ENCODE measurements at regions not wholly inside any gene's neighbourhood (a gene's known extent, or its start where the extent isn't known, plus 50 kb on each side); places are given as distances from the start of the nearest gene placed in this dataset.

DNA sequence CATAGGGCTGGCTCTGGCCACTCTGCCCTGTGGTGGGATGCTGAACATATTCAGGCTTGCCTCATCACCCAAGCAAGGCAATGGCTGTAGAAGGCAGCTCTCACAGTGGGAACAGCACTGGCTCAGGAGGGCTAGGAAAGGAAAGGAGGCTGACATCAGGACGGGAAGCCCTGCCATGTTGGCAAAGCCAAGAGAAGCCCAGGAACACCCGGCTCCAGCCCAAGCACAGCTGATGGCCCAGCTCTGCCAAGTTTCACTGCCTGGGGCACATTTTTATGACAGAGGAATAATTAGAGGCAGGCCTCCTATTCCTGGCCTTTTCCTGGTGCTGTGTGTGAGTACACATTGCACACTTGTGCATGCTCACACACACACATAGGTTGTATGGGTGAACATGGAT is 163.6 kb upstream of the SMIM23 start:
- H3K27me3 Mint-ChIP-seq, result peaks cover 0 to 8% (median 5%) of the 10 kb centered on the region in 3 donors
- ATAC-seq (ENCODE audit: low read depth in 2 of 2) (no peak), DNase-seq (no peak)
- no peaks in the 10 kb centered on the region for H3K36me3 Mint-ChIP-seq
- H3K4me3 Mint-ChIP-seq, result no peak overlapping the region
- H3K27ac Mint-ChIP-seq, result no peak overlapping the region
- H3K4me1 Mint-ChIP-seq, result no peaks in the 10 kb centered on the region
- peaks cover 0 to 8% (median 0%) of the 10 kb centered on the region in 7 donors for H3K9me3 Mint-ChIP-seq

DNA sequence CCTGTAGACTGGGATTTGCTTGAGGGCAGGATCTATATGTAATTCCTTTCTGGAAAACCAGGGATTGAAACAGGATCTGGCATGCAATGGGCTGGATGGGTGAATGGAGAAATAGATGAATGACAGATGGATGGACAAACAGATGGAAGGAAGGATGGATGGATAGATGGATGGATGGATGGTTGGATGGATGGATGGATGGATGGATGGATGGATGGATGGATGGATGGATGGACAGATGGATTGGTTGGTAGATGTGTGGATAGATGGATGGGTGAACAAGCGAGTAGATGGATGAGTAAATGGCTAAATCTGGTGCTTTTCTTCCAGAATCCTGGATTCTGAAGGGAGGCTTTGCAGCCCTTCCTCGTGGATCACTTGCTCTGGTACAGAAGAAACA is 162.5 kb upstream of the SMIM23 start:
- Mint-ChIP-seq H3K9me3 (peaks cover 0 to 8% (median 0%) of the 10 kb centered on the region in 7 donors), H3K4me3 (no peak overlapping the region), H3K36me3 (no peaks in the 10 kb centered on the region), H3K27me3 (peaks cover 5 to 11% (median 7%) of the 10 kb centered on the region in 3 donors), H3K27ac (peak overlapping the region in 1 of 6 donors; percentile 21), H3K4me1 (no peaks in the 10 kb centered on the region)
- DNase-seq, result no peak
- ATAC-seq (ENCODE audit: low read depth in 2 of 2), result no peak

DNA sequence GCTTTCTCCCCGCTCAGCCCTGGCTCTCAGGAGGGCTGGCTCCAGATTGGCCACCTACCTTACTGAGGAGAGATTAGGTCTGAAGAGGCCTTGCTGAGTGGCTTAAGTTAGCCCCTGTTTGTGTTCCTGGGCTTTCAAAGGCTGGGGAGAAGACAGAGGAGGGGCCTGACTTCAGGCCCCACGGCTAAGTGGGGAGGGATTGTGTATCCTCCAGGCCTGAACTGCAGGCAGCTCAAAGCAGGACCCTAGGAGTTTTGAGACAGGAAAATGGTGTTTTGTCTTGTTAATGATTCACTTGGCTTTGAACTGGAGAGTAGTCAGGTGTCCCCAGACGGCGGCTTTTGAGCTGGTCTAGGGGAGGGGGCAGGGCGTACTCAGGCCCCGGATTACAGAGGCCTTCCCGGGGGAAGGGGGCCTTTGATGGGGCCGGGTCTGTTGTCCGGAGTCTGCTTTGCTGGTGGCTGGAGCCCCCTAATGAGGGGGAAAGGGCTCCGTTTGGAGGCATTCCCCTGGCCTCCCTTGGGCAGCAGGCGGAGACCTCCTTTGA is 162.0 kb upstream of the SMIM23 start:
- Mint-ChIP-seq H3K27me3 (peaks cover 10 to 16% (median 12%) of the 10 kb centered on the region in 3 donors), H3K4me3 (no peak overlapping the region), H3K27ac (peak overlapping the region in 1 of 6 donors; percentile 21), H3K9me3 (peaks cover 0 to 8% (median 0%) of the 10 kb centered on the region in 7 donors), H3K4me1 (peaks cover 0 to 3% (median 0%) of the 10 kb centered on the region in 3 donors), H3K36me3 (no peaks in the 10 kb centered on the region)
- DNase-seq, result no peak
- no peak for ATAC-seq (ENCODE audit: low read depth in 2 of 2)

DNA sequence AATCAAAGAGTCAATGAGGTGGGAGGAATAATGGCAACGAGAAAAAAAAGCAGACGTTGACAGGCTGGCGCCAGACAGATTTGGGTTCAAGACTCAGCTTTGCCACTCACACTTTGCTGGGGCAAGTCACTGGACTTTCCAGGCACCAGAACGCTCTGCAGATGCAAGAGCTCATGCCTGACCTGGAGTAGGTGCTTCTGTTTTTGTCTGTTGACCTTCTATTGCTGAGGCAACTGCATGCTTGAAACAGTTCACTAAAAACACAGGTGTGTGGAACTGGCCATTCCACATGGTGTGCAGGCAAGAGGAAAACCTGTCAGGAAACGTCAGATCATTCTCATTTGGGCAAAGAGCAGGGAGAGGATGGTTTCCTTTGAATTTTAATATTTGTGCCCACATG is 161.2 kb upstream of the SMIM23 start:
- Mint-ChIP-seq H3K4me1 (peaks cover 0 to 3% (median 0%) of the 10 kb centered on the region in 3 donors), H3K4me3 (no peak overlapping the region), H3K27ac (no peak overlapping the region), H3K27me3 (peaks cover 14 to 24% (median 20%) of the 10 kb centered on the region in 3 donors), H3K36me3 (no peaks in the 10 kb centered on the region), H3K9me3 (peaks cover 0 to 8% (median 0%) of the 10 kb centered on the region in 7 donors)
- no peak for DNase-seq
- no peak for ATAC-seq (ENCODE audit: low read depth in 2 of 2)

DNA sequence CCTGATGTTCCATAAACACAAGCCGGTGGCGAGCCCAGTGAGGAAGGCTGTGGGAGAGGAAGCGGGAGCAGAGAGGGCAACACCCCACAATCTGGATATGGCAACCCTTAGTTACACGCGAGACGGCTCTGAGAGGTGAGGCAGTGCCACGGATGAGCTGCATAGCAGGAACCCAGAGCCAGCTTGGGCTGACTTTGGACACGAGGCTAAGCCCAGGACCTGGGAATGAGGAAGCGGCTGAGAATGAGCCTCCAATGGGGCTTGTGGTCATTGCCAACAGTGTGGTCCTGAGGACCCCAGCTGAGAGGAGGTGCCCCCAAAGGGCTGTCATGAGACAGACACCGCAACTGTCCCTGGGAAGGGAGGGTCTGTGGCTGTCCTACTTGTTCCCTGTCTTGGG is 160.0 kb upstream of the SMIM23 start:
- peaks cover 10 to 33% (median 30%) of the 10 kb centered on the region in 3 donors for H3K27me3 Mint-ChIP-seq
- ATAC-seq (ENCODE audit: low read depth in 2 of 2), result no peak
- no peak for DNase-seq
- no peak overlapping the region for H3K4me3 Mint-ChIP-seq
- peaks cover 0 to 3% (median 0%) of the 10 kb centered on the region in 3 donors for H3K4me1 Mint-ChIP-seq
- H3K9me3 Mint-ChIP-seq, result peaks cover 0 to 8% (median 0%) of the 10 kb centered on the region in 7 donors
- H3K27ac Mint-ChIP-seq, result no peak overlapping the region
- no peaks in the 10 kb centered on the region for H3K36me3 Mint-ChIP-seq

DNA sequence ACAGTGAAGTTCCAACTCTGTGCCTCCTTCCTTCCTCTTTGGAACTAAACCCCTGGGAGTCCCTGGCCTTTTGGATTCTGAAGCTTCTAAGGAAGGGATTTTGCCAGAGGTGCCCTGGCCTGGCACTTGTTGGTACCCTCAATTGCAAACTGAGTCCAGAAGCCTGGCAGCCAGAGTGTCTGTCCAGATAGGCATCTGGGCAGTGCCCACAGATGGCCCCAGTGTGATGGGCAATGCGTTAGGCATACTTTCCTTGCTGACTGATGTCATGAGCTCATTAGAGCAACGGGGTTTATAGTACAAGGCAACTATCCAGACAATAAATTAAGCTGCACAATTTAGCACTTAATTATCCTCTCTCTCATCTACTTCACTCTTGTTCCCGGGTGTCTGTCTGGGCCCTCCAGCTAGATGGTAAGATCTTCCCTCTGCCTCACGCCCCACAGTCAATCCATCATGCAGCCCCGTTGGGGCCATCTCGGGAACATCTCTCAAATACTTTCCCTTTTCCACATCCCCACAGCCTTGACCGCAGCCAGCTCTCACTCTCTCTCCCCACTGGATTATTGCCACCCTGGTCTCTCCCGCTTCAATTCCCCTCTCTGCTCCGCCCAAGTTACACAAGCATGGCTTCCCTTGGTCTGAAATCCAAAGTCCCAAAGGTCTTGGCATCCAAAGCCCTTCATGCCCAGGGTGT is 157.5 kb upstream of the SMIM23 start:
- ATAC-seq (ENCODE audit: low read depth in 2 of 2) (no peak), DNase-seq (no peak)
- no peak overlapping the region for H3K27ac Mint-ChIP-seq
- peaks cover 17 to 38% (median 37%) of the 10 kb centered on the region in 3 donors for H3K27me3 Mint-ChIP-seq
- H3K4me3 Mint-ChIP-seq, result peak overlapping the region in 1 of 8 donors; percentile 6
- H3K36me3 Mint-ChIP-seq, result no peaks in the 10 kb centered on the region
- H3K9me3 Mint-ChIP-seq, result no peaks in the 10 kb centered on the region
- H3K4me1 Mint-ChIP-seq, result peaks cover 0 to 5% (median 3%) of the 10 kb centered on the region in 3 donors

DNA sequence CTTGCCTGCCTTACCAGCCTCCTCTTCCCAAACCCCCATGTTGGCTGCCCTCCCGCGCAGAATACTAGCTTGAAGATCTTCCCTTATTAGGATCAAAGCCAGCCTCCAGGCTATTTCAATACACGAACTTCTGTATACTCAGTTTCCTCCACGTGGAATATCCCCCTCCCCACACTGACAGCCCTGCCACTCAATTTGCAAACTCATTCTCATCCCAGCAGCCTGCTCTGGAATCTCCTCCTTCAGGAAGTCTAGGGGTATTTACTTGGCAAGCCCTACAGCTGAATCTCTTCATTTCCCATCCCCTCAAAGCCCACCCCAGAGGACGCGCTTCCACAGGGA is 157.0 kb upstream of the SMIM23 start:
- Mint-ChIP-seq H3K9me3 (no peaks in the 10 kb centered on the region), H3K27ac (peak overlapping the region in 1 of 6 donors; percentile 25), H3K4me1 (peaks cover 0 to 9% (median 7%) of the 10 kb centered on the region in 3 donors), H3K4me3 (no peak overlapping the region), H3K36me3 (no peaks in the 10 kb centered on the region), H3K27me3 (peaks cover 17 to 38% (median 34%) of the 10 kb centered on the region in 3 donors)
- ATAC-seq (ENCODE audit: low read depth in 2 of 2) (no peak), DNase-seq (no peak)

DNA sequence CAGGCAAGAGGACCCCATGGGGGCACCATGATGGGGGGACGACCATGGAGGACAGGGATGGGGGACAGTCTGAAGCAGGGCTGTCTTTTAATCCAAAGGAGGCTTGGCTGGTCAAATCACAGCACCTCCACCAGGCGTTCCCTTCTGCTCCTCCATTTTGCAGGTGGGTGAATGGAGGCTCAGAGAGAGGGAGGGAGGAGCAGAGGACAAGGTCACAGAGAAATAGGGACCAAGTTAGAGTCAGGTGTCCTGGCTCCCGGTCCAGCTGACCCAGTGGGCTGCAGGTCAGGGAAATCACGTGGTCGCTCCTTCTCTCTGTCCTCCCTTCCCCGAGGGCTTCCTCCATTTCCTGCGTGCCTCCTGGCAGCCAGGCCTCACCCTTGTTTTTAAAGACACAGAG is 156.4 kb upstream of the SMIM23 start:
- H3K36me3 Mint-ChIP-seq, result no peaks in the 10 kb centered on the region
- ATAC-seq (ENCODE audit: low read depth in 2 of 2) (no peak), DNase-seq (no peak)
- H3K27ac Mint-ChIP-seq, result peak overlapping the region in 1 of 6 donors; percentile 28
- H3K4me3 Mint-ChIP-seq, result no peak overlapping the region
- peaks cover 17 to 38% (median 34%) of the 10 kb centered on the region in 3 donors for H3K27me3 Mint-ChIP-seq
- H3K4me1 Mint-ChIP-seq, result peaks cover 3 to 15% (median 14%) of the 10 kb centered on the region in 3 donors
- no peaks in the 10 kb centered on the region for H3K9me3 Mint-ChIP-seq

DNA sequence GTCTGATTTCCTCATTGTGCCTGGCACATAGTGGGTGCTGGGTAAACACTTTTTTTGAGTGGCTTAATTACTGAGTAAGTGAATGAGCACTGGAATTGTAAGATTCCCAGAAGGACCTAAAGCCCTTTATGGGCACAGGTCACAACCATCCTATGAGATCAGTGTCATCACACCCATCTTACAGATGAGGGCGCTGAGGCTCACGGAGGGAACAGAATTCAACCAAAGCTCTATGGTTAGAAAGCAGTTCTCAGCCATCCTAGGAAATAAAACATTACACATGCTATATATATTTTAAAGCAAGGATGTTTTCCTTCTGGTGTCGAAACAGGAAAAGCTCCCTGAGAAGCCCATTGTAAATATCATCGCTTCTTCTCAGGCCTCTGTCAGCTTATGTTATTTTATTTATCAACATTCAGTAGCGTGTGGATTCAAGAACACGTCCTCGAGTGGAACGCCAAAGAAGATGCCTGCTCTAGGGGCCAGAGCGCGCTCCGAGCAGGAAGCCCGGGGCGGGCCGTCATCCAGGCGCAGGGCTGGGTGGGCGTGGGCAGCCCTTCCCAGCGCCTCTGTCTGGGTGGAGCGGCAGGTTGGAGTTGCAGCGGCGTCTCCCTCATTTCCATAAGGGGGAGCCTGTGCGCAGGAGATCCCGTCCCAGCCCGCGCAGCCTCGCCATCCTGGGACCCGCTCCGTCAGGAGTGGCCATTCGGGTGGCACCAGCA is 155.8 kb upstream of the SMIM23 start:
- H3K4me3 Mint-ChIP-seq, result no peak overlapping the region
- DNase-seq (no peak), ATAC-seq (ENCODE audit: low read depth in 2 of 2) (no peak)
- no peaks in the 10 kb centered on the region for H3K36me3 Mint-ChIP-seq
- H3K27me3 Mint-ChIP-seq, result peaks cover 17 to 38% (median 34%) of the 10 kb centered on the region in 3 donors
- no peaks in the 10 kb centered on the region for H3K9me3 Mint-ChIP-seq
- H3K27ac Mint-ChIP-seq, result no peak overlapping the region
- H3K4me1 Mint-ChIP-seq, result peaks cover 6 to 18% (median 18%) of the 10 kb centered on the region in 3 donors

DNA sequence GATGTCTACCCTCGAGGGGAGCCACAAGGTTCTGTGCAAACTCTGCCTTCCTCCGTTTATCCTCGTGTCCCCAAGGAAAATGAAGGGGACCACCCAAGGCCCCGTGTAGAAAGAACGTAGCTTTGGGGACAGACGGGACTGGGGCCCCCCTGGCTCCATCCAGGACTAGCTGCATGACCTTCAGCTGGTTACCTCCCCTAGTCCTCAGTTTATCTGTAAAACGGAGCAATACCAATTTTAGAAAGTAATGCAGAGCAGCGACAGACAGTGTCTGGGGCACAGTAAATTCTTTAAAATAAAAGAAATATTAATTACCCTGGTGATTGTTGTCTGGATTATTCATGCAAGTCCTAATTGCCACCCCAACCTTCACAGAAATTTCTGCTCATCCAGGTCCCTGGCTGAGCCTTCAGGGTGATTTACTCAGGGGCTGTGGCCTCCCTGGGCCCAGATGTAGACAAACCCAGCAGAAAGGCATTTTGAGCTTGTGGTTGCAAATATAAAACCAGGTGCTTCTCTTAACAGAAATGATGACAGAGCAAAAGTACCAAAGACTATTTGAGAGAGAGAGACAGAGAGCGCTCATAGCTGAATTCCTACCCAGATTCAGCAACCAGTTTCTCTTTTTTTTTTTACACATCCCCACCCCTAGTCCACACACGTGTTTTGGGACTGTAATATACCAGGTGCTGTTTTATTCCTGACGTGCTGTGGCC is 155.1 kb upstream of the SMIM23 start:
- Mint-ChIP-seq H3K36me3 (no peaks in the 10 kb centered on the region), H3K4me1 (peaks cover 6 to 18% (median 18%) of the 10 kb centered on the region in 3 donors)
- no peak for ATAC-seq (ENCODE audit: low read depth in 2 of 2)

DNA sequence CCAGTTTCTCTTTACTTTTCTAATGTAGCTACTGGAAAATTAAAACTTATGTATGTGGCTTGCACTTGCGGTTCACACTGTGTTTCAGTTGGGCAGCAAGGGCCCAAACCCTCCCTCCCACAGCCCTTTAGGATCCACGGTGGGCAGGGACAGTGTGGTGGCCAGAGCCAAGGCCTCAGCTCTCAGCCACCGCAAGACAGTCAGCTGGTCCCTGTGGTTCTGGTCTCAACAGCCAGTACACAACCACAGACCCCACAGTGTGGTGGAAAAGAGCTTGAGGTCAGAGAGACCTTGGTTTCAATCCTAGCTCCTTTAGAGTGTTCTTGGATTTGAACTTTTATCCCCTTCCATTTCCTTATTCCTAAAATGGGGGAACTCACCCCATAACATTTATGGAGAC is 153.0 kb upstream of the SMIM23 start:
- Mint-ChIP-seq H3K4me3 (no peak overlapping the region), H3K9me3 (no peaks in the 10 kb centered on the region), H3K27me3 (peaks cover 17 to 35% (median 34%) of the 10 kb centered on the region in 3 donors), H3K27ac (no peak overlapping the region), H3K36me3 (no peaks in the 10 kb centered on the region), H3K4me1 (peaks cover 6 to 18% (median 18%) of the 10 kb centered on the region in 3 donors)
- no peak for DNase-seq
- no peak for ATAC-seq (ENCODE audit: low read depth in 2 of 2)

More for the DNA sequence above, 155.1 kb upstream of the SMIM23 start:
- Mint-ChIP-seq H3K27me3 (peaks cover 17 to 38% (median 34%) of the 10 kb centered on the region in 3 donors), H3K27ac (peak overlapping the region in 1 of 6 donors; percentile 29), H3K9me3 (no peaks in the 10 kb centered on the region), H3K4me3 (no peak overlapping the region)
- no peak for DNase-seq

DNA sequence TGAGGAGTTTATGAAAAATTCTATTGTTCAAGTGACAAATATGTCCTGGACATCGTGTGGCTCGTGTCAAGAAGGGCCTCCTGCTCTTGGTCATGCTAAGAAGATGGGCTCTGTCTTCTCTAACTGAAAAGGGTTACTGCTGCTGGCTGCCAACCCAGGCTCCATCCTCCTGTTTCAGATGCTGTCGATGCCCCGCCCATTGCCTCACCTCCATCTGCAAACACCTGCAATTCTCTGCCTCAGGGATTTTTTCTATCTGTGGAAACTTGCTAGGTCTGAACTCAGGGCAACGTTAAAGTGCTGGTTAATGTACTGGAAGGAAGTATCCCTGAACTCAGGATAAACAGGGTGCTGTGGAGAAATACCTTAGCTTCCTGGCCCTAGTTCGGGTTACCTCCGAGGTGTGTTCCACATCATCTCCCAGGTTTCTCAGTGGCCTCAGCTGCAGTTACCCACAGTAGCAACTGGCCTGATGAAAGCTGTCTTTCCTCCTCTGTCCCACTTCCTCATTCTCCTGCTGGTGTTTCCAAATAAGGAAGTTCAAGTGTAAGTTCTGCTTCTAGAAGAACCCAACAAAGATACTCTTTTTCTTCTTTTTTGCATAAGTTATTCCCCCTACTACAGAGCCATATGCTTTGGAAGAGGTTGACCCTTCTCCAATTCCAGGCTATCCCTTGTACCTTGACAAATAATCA is 151.7 kb upstream of the SMIM23 start:
- no peak overlapping the region for H3K4me3 Mint-ChIP-seq
- peak; percentile 3 for DNase-seq
- H3K27ac Mint-ChIP-seq, result peak overlapping the region in 3 of 6 donors; percentile 5 to 24 (median 9)
- H3K4me1 Mint-ChIP-seq, result peaks cover 6 to 18% (median 16%) of the 10 kb centered on the region in 3 donors
- H3K36me3 Mint-ChIP-seq, result no peaks in the 10 kb centered on the region
- H3K27me3 Mint-ChIP-seq, result peaks cover 8 to 23% (median 22%) of the 10 kb centered on the region in 3 donors
- no peaks in the 10 kb centered on the region for H3K9me3 Mint-ChIP-seq
- peak; percentile 55 to 77 for ATAC-seq (ENCODE audit: low read depth in 2 of 2)

DNA sequence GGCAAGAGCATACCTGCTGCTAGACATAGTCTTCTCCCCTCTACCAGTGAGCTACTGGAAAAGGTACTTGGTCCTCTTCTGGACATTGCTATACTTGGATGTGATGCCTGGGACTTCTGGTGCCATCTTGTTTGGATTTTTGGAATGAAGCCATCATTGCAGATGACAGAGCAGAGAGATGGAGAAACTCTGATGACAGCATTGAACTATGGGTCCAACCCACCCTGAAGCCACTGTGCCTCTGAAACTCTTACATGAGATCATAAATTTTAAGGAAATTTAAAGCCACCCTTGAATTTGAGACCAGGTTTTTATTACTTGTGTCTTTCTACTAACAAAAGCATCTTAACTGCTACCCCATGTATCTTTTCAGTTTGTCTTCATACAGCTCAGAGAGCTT is 151.1 kb upstream of the SMIM23 start:
- DNase-seq (no peak), ATAC-seq (ENCODE audit: low read depth in 2 of 2) (no peak)
- no peak overlapping the region for H3K4me3 Mint-ChIP-seq
- H3K9me3 Mint-ChIP-seq, result no peaks in the 10 kb centered on the region
- peaks cover 6 to 18% (median 16%) of the 10 kb centered on the region in 3 donors for H3K4me1 Mint-ChIP-seq
- peaks cover 7 to 17% (median 16%) of the 10 kb centered on the region in 3 donors for H3K27me3 Mint-ChIP-seq
- peak overlapping the region in 2 of 6 donors; percentile 9 to 24 for H3K27ac Mint-ChIP-seq
- no peaks in the 10 kb centered on the region for H3K36me3 Mint-ChIP-seq
